ENCODE measurements at regions not wholly inside any gene's neighbourhood (a gene's known extent, or its start where the extent isn't known, plus 50 kb on each side); places are given as distances from the start of the nearest gene placed in this dataset.

DNA sequence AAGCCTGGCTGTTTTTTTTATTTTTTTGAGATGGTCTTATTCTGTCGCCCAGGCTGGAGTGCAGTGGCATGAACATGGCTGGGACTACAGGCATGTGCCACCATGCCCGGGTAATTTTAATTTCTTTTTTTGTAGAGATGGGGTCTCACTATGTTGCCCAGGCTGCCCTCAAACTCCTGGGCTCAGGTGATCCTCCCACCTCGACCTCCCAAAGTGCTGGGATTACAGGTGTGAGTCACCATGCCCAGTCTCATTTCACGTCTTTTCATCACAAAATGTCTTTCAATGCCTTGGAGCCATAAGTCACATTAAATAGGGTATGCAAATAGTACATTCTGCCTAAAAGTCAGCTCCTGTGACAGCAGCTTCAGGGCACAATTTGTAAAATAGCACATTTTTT is 52.8 kb downstream of the SOX2 start:
- no peak for DNase-seq (ENCODE audit: low spot score)

GRCh38 chr3:181770296-181770695 is 58.6 kb downstream of the SOX2 start:
- no peak for DNase-seq (ENCODE audit: low spot score)

- DNase-seq (ENCODE audit: low spot score): no peak
Measured at GRCh38 chr3:181771120-181771519, 59.4 kb downstream of the SOX2 start.

DNA sequence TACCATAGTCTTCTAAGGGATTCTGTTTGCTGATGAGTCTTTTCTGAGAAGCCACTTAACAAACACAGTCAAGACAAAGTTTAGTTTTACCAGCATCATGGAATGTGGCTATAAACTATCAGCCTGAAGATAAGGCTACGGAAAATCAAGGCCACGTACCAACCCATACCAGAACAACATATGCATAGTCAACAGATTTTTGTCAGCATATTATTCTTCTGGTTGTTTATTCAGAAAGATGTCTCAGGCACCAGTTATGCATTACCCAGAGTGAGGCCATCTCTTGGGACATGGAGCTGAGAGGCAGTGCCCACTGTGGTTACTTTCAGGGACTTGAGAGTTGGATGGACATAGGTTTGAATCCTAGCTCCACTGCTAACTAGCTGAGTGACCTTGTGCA is 60.4 kb downstream of the SOX2 start:
- DNase-seq (ENCODE audit: low spot score): no peak

DNA sequence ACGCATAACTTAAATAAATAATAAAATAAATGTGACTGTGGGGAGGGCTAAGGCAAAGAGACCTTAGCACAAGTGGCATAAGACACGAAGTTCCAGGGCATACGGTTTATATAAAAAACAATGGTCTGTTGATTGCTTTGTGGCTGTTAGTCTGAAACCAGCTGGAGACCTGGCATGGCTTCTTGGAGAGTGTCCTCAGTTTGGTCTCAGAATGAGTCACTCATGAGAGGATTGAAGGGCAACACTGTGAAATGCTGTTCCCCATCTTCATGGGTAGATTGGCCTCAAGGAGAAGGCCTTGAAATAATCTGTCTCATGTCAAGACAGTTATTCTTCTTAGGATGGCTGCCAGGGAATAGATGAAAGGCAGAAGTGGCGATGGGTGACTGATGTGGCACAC is 62.2 kb downstream of the SOX2 start:
- no peak for DNase-seq (ENCODE audit: low spot score)

GRCh38 chr3:181782306-181782954 is 70.7 kb downstream of the SOX2 start:
- no peak for DNase-seq (ENCODE audit: low spot score)

DNA sequence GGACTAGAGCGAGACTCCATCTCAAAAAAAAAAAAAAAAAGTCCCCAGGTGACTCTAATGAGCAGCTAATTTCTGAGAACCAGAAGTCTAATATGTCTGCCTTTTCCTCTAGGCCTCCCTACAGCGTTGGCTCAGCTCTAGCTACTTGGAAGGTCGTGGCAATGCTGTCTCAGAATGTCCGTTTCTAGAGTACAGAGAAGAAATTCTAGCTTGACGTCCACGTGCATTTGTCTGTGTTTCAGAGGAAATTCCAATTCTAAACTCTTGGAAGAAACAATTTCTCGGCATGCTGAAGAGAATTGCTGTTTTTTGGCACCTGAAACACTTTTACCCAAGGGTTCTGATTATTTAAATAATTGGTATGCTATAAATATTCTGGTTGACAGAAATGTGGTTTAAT is 78.8 kb downstream of the SOX2 start:
- DNase-seq (ENCODE audit: low spot score): no peak

- no peak for DNase-seq (ENCODE audit: low spot score)
Measured at GRCh38 chr3:181791056-181791955, 79.6 kb downstream of the SOX2 start.

DNA sequence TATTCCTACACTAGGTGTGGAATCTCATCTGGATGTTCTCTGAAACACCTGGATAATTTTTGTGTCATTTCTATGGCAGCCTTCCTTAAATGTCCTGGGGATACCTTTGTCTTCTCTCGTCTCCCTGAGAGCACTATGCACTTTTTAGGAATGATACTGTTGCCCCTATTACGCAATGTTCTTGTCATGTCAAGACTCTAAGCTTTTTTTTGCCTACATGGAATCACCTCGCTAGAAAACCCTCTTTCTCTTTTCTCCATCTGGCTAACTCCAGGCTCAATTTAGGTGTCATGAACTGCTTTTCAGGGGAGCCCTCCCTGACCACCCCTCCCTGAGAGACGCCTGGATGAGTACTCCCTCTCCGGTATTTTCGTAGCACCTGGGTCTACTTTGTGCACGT is 81.3 kb downstream of the SOX2 start:
- DNase-seq (ENCODE audit: low spot score): no peak

DNA sequence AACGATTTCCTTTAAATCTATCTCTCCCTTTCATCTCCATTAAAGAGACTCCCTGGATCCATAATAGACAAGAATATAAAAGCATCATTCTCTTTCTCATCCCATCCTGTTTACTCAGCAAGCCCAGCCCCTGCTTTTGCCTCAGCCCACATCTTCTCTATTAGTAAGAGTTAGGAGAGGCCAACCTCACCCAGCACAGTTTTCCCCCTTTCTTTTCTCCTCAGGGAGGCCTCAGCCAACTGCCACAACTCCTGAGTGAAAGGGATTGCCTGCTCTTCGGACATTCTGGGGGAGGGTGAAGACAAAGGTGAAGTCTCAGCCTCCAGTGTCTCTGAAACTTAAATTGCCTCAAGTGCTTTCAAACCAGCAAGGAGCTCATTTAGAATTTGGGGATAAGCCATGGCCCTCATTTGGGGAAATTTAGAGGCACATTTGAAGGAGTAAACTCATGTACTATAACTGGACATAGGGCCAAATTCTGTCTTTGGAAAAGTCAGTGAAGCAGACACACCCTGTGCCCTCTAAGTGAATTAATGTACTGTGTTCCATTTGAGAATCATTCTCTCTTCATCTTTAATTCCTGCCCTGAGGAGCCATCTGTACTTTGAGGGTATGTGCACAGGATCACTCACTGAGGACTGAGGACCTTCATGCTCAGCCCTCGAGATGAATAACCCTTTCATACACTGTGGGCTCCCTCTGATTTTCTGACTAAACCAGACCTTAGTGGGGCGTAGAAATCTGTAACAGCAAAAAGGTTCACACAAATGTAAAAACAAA is 82.5 kb downstream of the SOX2 start:
- no peak for DNase-seq (ENCODE audit: low spot score)

GRCh38 chr3:181796641-181797040 is 84.9 kb downstream of the SOX2 start:
- no peak for DNase-seq (ENCODE audit: low spot score)

GRCh38 chr3:181797431-181797830 is 85.7 kb downstream of the SOX2 start:
- DNase-seq (ENCODE audit: low spot score): no peak

DNA sequence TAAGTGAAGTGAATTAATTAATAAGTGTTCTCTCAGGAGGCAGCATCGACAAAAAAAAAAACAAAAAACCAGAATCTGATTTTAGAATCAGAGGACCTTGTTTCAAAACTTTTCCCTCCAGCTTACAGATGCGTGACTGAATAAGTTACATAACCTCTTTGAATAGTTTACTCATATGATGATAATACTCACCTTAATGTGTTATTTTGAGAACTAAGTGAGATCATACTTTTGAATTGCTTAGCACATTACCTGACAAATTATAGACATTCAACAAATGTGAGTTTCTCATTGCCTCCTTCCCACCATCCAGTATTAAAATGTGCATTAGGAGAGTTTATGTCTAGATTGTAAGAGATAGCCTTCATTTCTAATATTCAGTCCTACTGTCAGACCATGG is 94.0 kb downstream of the SOX2 start:
- no peak for DNase-seq (ENCODE audit: low spot score)

- DNase-seq (ENCODE audit: low spot score): no peak
Measured at GRCh38 chr3:181808053-181808452, 96.3 kb downstream of the SOX2 start.

DNA sequence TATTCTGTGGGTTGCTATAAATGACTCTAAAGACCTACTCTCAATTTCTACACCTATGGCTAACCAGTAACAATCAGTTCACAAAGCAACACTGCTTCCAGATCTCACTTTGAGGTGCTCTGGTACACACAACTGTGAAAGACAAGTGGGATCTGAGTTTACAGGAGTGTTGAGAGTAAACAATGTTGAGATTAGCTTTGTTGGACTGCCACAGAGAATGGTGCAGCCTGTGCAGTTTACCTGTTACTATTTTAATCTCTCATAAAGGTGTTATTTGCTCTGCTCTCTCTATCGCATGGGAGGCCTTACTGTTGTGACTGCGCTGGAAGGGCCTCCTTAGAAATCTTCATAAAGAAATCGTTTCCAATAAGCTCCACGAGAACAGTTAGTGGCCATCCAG is 112.0 kb downstream of the SOX2 start:
- DNase-seq (ENCODE audit: low spot score): no peak

GRCh38 chr3:181824961-181825360 is 113.2 kb downstream of the SOX2 start:
- DNase-seq (ENCODE audit: low spot score): no peak

- DNase-seq (ENCODE audit: low spot score): no peak
Measured at GRCh38 chr3:181839039-181839915, 127.6 kb downstream of the SOX2 start.

GRCh38 chr3:181839916-181840297 is 128.2 kb downstream of the SOX2 start:
- no peak for DNase-seq (ENCODE audit: low spot score)

DNA sequence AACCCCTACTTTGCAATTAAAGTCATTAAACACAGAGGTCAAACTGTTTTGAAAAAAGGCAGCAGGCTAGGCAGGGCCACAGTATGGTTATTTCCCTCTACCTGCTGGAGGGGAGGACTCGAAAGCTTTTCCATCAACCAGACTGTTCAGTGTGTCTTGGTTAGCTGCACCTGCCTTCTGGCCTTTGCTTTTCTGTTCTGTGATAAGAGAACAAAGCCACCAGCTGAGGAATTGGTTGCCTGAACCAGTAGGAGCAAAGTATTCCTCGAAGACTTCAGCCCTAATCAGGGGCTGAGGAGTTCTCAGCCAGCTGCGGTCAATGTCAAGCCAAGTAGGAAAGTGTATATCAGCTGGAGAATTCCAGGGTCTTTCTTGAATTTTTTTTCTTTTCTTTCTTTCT is 132.5 kb downstream of the SOX2 start:
- DNase-seq (ENCODE audit: low spot score): no peak

GRCh38 chr3:181847276-181847675 is 135.6 kb downstream of the SOX2 start:
- no peak for DNase-seq (ENCODE audit: low spot score)

DNA sequence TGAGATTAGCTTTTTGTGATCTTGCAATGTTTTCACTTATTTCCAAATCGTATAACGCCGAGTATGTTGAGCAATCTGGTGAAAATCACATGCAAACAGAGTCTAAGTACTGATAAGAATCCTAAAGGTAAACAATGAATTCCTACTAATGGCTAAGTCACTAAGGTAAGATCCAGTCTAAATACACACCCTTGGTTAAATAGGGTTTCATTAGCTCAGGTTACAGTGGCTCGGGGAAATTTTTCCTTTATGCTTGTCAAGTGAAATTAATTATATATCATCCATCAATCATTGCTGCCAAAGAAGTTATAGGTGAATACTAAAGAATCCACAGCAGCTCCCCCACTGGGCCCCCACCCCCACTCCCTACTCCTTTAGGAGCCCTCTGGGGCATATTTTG is 139.3 kb downstream of the SOX2 start:
- DNase-seq (ENCODE audit: low spot score): no peak

DNA sequence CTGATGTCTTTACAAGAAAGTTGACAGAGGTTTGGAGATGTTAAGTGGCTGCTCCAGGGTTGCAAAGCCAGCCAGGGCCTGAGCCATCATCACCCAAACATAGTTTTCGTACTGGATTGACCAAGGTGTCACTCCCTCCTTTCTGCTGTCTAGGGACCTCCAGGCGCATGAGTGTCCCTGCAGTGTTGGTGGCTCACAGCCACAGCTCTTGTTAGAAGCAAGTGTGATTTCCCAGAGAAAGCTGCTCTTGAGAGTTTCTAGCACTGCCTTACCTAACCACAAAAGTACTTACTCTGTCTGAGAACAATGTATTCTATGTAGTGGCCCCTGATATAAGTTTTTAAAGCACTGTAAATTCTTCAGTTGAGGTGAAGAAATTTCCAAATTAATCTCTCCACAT is 144.1 kb downstream of the SOX2 start:
- no peak for DNase-seq (ENCODE audit: low spot score)

All from left forelimb (tissue), 1 donor.